K562 (cell line): ENCODE measurements at regions not wholly inside any gene's neighbourhood (a gene's known extent, or its start where the extent isn't known, plus 50 kb on each side); places are given as distances from the start of the nearest gene placed in this dataset.
A peak's percentile ranks its signal among the peaks of the same experiment; 100 is the strongest.

Experiments
- BHLHE40 ChIP-seq: IDR thresholded peaks from 2 replicates; pipeline ENCODE4 v1.6.1; 2011; ENCODE audit warnings: low read length, improper control_type of control experiment
- CEBPB ChIP-seq: fragments of 450-650 bp; IDR thresholded peaks from 2 replicates; pipeline ENCODE4 v1.6.1; 2016; ENCODE audit warnings: missing genetic modification characterization, missing compliant biosample characterization
- CEBPG ChIP-seq, 3 experiments: fragments of 200-800 bp in 1 of 3; sonication (Bioruptor generic) in 1 of 3; sonication (generic) in 1 of 3; formaldehyde crosslinking in 1 of 3; IDR thresholded peaks in 2 of 3; conservative IDR thresholded peaks in 1 of 3; 2 replicates each; pipeline versions ENCODE4 v1.6.1 to v1.8.0; 2016 to 2022; ENCODE audit warnings: missing compliant biosample characterization in 2 of 3, missing genetic modification characterization in 2 of 3, mild to moderate bottlenecking in 1 of 3, missing genetic modification reagents in 1 of 3
- EP400 ChIP-seq: fragments of 450-650 bp; IDR thresholded peaks from 2 replicates; pipeline ENCODE4 v1.6.1; 2017; ENCODE audit warnings: antibody characterized with exemption, mild to moderate bottlenecking, moderate library complexity
- ESRRB ChIP-seq: fragments of 250-450 bp; sonication (Bioruptor Pico); IDR thresholded peaks from 2 replicates; pipeline ENCODE4 v1.5.0; 2020; ENCODE audit warnings: mild to moderate bottlenecking, moderate library complexity, borderline replicate concordance
- GATA2 ChIP-seq: sonication (generic); formaldehyde crosslinking; IDR thresholded peaks from 2 replicates; pipeline ENCODE4 v1.4.0; 2020; ENCODE audit warnings: mild to moderate bottlenecking, missing genetic modification reagents
- HCFC1 ChIP-seq: IDR thresholded peaks from 2 replicates; pipeline ENCODE4 v1.6.1; 2012; ENCODE audit warnings: low read depth, low read length, improper control_type of control experiment
- IRF9 ChIP-seq: fragments of 450-650 bp; IDR thresholded peaks from 2 replicates; pipeline ENCODE4 v1.6.1; 2016; ENCODE audit warnings: missing biosample characterization, missing genetic modification characterization
- MYC ChIP-seq, 2 experiments: fragments of 250-450 bp in 1 of 2; sonication (Bioruptor Pico) in 1 of 2; IDR thresholded peaks; 2 replicates each; pipeline versions ENCODE4 v1.5.1 to v1.6.1; 2012 to 2021; ENCODE audit warnings: low read depth in 2 of 2, borderline replicate concordance in 1 of 2, improper control_type of control experiment in 1 of 2, low read length in 1 of 2, mild to moderate bottlenecking in 1 of 2, moderate library complexity in 1 of 2
- NFIC ChIP-seq: fragments of 450-650 bp; IDR thresholded peaks from 2 replicates; pipeline ENCODE4 v1.6.1; 2017; ENCODE audit warnings: mild to moderate bottlenecking, inconsistent platforms
- PREB ChIP-seq: sonication (generic); formaldehyde crosslinking; IDR thresholded peaks from 2 replicates; pipeline ENCODE4 v1.8.1; 2023; ENCODE audit warnings: mild to moderate bottlenecking, missing genetic modification reagents
- RAD51 ChIP-seq: fragments of 450-650 bp; IDR thresholded peaks from 2 replicates; pipeline ENCODE4 v1.7.1; 2016; ENCODE audit warnings: low read depth, mild to moderate bottlenecking, borderline replicate concordance
- SFPQ ChIP-seq: fragments of 200-400 bp; formaldehyde crosslinking; IDR thresholded peaks from 2 replicates; pipeline ENCODE4 v1.6.1; 2017; ENCODE audit warnings: mild to moderate bottlenecking, low read depth, low read length, moderate library complexity
- SMARCE1 ChIP-seq: fragments of 450-650 bp; IDR thresholded peaks from 2 replicates; pipeline ENCODE4 v1.7.1; 2016; ENCODE audit warnings: mild to moderate bottlenecking
- SPI1 ChIP-seq: IDR thresholded peaks from 2 replicates; pipeline ENCODE4 v1.6.1; 2011; ENCODE audit warnings: low read depth, low read length, control low read depth, borderline replicate concordance
- THRAP3 ChIP-seq: fragments of 450-650 bp; IDR thresholded peaks from 2 replicates; pipeline ENCODE4 v1.6.1; 2016; ENCODE audit warnings: mild to moderate bottlenecking, inconsistent platforms, borderline replicate concordance
- USF1 ChIP-seq: sonication (generic); formaldehyde crosslinking; IDR thresholded peaks from 2 replicates; pipeline ENCODE4 v1.9.0; 2022; ENCODE audit warnings: mild to moderate bottlenecking, missing genetic modification reagents
- ZNF699 ChIP-seq: fragments of 250-450 bp; sonication (Bioruptor Pico); IDR thresholded peaks from 2 replicates; pipeline ENCODE4 v1.8.0; 2021; ENCODE audit warnings: mild to moderate bottlenecking, moderate library complexity; ENCODE audit not compliant: insufficient replicate concordance
- ZNF75A ChIP-seq: fragments of 450-650 bp; formaldehyde crosslinking; IDR thresholded peaks from 2 replicates; pipeline ENCODE4 v1.4.0; 2020; ENCODE audit warnings: mild to moderate bottlenecking
- TF ChIP-seq, protein P1 (sequence below): fragments of 450-650 bp; formaldehyde crosslinking; IDR thresholded peaks from 2 replicates; pipeline ENCODE4 v1.4.0; 2020; ENCODE audit warnings: mild to moderate bottlenecking, mixed read lengths

DNA sequence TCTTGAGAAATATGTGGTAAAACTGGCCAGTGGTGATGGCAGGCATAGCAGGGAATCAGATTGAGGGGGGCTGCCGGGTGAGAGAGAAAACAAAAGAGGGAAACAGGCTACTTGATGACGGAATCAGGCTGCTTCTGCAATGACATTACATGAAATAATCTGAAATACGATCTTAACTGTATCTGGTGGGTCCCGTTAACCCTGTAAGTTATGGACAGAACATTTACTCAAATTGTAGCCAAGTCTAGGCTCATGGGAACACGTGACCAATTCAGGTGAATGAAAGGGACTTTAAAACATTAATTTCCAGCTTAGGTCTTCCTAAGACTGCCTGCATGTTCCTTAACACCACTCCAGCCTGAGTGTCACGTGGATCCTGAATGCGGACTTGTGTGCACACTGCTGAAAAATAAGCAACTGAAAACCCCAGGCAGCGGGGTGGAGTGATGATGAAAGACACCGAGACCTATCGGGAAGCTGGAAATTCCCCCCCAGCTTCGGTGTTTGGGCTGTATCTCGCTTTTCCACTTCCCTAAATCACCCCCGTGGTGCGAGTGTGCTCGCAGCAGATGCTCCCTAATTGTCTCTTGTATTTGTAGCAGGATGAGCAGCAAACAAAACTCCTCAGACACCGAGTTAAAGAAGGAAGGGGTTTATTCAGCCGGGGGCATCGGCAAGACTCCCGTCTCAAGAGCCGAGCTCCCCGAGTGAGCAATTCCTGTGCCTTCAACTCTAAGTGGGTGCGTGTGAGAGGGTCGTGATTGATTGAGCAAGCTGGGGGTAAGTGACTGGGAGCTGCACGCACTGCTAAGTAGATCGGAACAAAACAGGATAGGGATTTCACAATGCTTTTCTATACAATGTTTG is 145.0 kb upstream of the GRK3 start (continued):
- TF ChIP-seq SFPQ (no peak), CEBPB (peak; percentile 21; the same call in 1 of the 2 replicates), USF1 (CRISPR knock-in tag) (peak; percentile 41), NFIC (no peak), SMARCE1 (0 out of 2 replicates have a peak, but pooled peaks have one; percentile 15), SPI1 (peak; percentile 66; the same call in 1 of the 2 replicates), ZNF699 (no peak), PREB (CRISPR knock-in tag) (no peak), GATA2 (CRISPR knock-in tag) (0 out of 2 replicates have a peak, but pooled peaks have one; percentile 16), BHLHE40 (peak; percentile 42; the same call in 1 of the 2 replicates), IRF9 (no peak), ZNF75A (CRISPR knock-in tag) (no peak), EP400 (0 out of 2 replicates have a peak, but pooled peaks have one; percentile 19), CEBPG (CRISPR knock-in tag; IDR thresholded peaks at IDR 0.05) (no peak), CEBPG (tag; conservative IDR thresholded peaks at IDR 0.05 in 1 of 2, IDR thresholded peaks at IDR 0.05 in 1 of 2) (no peak), MYC (IDR thresholded peaks at IDR 0.05; ENCODE audit: low read depth, low read length) (peak; percentile 41; the same call in 1 of the 2 replicates), MYC (CRISPR knock-in tag; IDR thresholded peaks at IDR 0.05; ENCODE audit: borderline replicate concordance, low read depth) (no peak), RAD51 (peak; percentile 78), HCFC1 (no peak), THRAP3 (no peak), ESRRB (CRISPR knock-in tag) (no peak)
- TF ChIP-seq, protein P1, sequence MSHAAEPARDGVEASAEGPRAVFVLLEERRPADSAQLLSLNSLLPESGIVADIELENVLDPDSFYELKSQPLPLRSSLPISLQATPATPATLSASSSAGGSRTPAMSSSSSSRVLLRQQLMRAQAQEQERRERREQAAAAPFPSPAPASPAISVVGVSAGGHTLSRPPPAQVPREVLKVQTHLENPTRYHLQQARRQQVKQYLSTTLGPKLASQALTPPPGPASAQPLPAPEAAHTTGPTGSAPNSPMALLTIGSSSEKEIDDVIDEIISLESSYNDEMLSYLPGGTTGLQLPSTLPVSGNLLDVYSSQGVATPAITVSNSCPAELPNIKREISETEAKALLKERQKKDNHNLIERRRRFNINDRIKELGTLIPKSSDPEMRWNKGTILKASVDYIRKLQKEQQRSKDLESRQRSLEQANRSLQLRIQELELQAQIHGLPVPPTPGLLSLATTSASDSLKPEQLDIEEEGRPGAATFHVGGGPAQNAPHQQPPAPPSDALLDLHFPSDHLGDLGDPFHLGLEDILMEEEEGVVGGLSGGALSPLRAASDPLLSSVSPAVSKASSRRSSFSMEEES (CRISPR knock-in tag) = peak; percentile 75
